ENCODE measurements at regions not wholly inside any gene's neighbourhood (a gene's known extent, or its start where the extent isn't known, plus 50 kb on each side); places are given as distances from the start of the nearest gene placed in this dataset.

DNA sequence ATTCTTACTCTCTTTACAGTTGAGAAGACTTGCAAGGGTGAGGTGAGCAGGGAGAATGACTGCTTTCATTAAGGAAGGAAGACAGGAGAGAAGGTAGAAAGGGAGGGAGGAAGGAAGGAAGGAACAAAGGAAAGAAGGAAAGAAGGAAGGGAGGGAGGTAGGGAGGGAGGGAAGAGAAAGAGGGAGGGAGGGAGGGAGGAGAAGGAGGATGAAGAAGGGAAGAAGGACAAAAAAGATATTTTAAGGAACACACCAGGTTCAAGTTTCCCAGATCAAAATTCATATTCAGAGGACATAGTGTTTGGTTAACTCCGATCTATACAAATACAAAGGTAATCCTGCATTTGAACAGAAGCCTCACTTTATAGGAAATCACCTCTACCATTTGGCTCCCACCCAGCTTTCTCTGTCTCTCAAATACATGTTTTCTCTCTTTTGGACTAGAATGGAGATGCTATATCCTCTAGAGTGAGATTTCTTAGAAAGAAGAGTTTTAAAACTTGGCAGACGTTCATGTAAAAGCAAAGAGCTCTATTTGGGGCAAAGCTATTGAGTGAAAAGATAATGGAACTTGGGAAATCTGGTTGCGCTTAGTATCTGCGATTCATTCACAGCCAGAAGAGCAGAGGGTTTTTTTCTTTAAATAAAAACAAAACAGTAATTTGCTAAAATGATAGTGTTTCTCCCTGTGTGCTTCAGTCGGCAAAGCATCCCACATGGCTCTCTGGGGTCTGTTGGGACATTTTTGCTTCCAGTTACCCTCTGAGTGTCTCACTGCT is 261.9 kb upstream of the LYZL1 start:
- TF ChIP-seq POLR2A (IDR thresholded peaks at IDR 0.05): no peak
- TF ChIP-seq, protein P1, sequence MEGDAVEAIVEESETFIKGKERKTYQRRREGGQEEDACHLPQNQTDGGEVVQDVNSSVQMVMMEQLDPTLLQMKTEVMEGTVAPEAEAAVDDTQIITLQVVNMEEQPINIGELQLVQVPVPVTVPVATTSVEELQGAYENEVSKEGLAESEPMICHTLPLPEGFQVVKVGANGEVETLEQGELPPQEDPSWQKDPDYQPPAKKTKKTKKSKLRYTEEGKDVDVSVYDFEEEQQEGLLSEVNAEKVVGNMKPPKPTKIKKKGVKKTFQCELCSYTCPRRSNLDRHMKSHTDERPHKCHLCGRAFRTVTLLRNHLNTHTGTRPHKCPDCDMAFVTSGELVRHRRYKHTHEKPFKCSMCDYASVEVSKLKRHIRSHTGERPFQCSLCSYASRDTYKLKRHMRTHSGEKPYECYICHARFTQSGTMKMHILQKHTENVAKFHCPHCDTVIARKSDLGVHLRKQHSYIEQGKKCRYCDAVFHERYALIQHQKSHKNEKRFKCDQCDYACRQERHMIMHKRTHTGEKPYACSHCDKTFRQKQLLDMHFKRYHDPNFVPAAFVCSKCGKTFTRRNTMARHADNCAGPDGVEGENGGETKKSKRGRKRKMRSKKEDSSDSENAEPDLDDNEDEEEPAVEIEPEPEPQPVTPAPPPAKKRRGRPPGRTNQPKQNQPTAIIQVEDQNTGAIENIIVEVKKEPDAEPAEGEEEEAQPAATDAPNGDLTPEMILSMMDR (IDR thresholded peaks at IDR 0.05): no peak
- H3K27ac ChIP-seq: no peak overlapping the region
- peaks cover 0 to 28% (median 0%) of the 10 kb centered on the region in 4 donors for H3K27me3 ChIP-seq
- no peak overlapping the region for H3K4me3 ChIP-seq
- H3K36me3 ChIP-seq: no peaks in the 10 kb centered on the region
- no peaks in the 10 kb centered on the region for H3K4me1 ChIP-seq
- intact Hi-C loops (cut with DNase I): no loop called here
- DNase-seq: no peak
- H3K9me3 ChIP-seq: no peaks in the 10 kb centered on the region
- 57 to 75% methylated on average over 5 of the region's 5 CpGs for WGBS, 2 donors

DNA sequence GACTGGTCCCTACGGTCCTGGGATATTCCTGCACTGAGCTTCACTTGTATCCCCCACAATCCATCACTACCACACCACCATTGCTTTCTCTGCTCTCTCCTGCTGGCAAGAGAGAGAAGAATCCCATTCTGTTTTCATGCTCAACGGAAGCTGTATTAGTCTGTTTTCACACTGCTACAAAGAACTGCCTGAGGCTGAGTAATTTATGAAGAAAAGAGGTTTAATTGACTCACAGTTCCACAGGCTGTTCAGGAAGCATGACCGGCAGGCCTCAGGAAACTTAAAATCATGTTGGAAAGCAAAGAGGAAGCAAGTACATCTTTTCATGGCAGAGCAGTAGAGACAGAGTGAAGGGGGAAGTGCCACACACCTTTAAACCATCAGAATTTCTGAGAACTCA is 260.4 kb upstream of the LYZL1 start:
- TF ChIP-seq, protein P1 (IDR thresholded peaks at IDR 0.05): no peak
- no peak for TF ChIP-seq POLR2A (IDR thresholded peaks at IDR 0.05)
- peaks cover 0 to 28% (median 0%) of the 10 kb centered on the region in 4 donors for H3K27me3 ChIP-seq
- 37 to 48% methylated on average over 3 of the region's 3 CpGs for WGBS, 2 donors
- no peak overlapping the region for H3K4me3 ChIP-seq
- intact Hi-C loops (cut with DNase I): no loop called here
- no peaks in the 10 kb centered on the region for H3K36me3 ChIP-seq
- H3K9me3 ChIP-seq: no peaks in the 10 kb centered on the region
- DNase-seq: no peak
- no peak overlapping the region for H3K27ac ChIP-seq
- H3K4me1 ChIP-seq: no peaks in the 10 kb centered on the region

DNA sequence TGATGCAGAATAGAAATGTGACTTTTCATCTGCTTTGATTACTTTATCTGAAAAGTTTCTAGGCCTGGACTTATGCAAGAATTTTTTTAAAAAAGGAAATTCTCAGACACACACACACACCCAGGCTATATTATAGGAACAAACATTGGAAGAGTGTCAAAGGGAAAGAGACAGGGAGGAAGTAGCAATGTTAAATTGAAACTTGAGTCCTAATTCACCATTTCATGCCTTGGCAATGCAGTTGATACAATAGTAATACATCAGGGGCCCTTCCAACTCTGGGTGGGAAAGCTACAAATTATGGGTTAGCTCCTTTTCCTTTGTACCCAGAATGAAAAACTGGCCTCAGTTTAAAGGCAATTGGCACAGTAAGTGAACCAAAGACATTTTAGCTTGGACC is 258.0 kb upstream of the LYZL1 start:
- TF ChIP-seq, protein P1 (IDR thresholded peaks at IDR 0.05): no peak
- TF ChIP-seq POLR2A (IDR thresholded peaks at IDR 0.05): no peak
- no peaks in the 10 kb centered on the region for H3K4me1 ChIP-seq
- H3K9me3 ChIP-seq: no peaks in the 10 kb centered on the region
- H3K4me3 ChIP-seq: no peak overlapping the region
- no peak overlapping the region for H3K27ac ChIP-seq
- DNase-seq: no peak
- peaks cover 0 to 26% (median 0%) of the 10 kb centered on the region in 4 donors for H3K27me3 ChIP-seq
- intact Hi-C loops (cut with DNase I): no loop called here
- H3K36me3 ChIP-seq: no peaks in the 10 kb centered on the region

DNA sequence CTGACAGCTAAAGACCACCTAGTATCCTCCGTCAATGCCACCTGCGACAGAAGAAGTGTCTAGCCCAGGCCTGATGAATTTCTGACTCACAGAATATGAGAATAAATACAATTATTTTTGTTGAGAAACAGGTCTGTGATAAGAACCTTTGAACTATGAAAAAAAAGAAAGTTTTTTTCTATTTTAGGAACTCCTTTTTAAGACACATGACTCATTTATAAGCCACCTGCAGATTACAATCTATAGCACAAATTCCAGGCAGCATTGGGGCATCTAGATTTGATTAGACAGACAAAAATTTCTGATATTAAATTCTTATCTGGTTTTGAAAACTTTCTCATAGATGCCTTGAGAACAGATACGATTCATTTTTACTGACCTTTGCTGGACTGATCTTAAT is 256.7 kb upstream of the LYZL1 start:
- no peaks in the 10 kb centered on the region for H3K4me1 ChIP-seq
- no peaks in the 10 kb centered on the region for H3K9me3 ChIP-seq
- TF ChIP-seq, protein P1 (IDR thresholded peaks at IDR 0.05): no peak
- TF ChIP-seq POLR2A (IDR thresholded peaks at IDR 0.05): no peak
- peaks cover 0 to 18% (median 0%) of the 10 kb centered on the region in 4 donors for H3K27me3 ChIP-seq
- H3K4me3 ChIP-seq: no peak overlapping the region
- WGBS, 2 donors: 93 to 98% methylated on average over 3 of the region's 3 CpGs
- no peaks in the 10 kb centered on the region for H3K36me3 ChIP-seq
- H3K27ac ChIP-seq: no peak overlapping the region
- intact Hi-C loops (cut with DNase I): no loop called here
- DNase-seq: no peak

DNA sequence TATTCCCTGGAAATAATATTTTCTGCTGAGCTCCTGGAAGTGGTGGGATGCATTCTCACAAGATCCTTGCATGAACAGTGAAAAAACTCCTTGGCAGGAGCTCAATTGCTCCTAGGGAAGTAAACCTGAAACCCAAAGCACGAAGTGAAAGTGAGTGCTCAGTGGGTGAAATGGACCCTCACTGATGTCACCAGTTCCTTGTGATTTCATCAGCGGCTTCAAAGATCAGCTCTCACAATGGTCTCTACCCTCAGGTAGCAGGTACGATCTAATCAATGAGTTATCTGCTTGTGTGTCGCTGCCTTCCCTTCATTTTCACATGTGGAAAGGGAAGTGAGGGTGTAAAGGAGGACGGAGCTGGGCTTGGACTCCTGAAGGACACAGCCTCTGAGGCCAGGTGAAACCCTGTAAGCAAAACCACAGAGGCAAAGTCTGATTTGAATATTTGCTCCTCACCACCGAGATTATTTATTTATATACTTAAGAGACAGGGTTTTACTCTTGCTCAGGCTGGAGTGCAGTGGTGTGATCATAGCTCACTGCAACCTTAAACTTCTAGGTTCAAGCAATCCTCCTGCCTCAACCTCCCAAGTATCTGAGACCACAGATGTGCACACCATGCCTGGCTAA is 255.4 kb upstream of the LYZL1 start:
- Histone ChIP-seq H3K4me1 (no peaks in the 10 kb centered on the region), H3K27ac (no peak overlapping the region), H3K36me3 (no peaks in the 10 kb centered on the region), H3K9me3 (no peaks in the 10 kb centered on the region), H3K27me3 (peaks cover 0 to 11% (median 0%) of the 10 kb centered on the region in 4 donors), H3K4me3 (no peak overlapping the region)
- intact Hi-C loops (cut with DNase I): no loop called here
- TF ChIP-seq, protein P1 (IDR thresholded peaks at IDR 0.05): no peak
- TF ChIP-seq POLR2A (IDR thresholded peaks at IDR 0.05): no peak
- no peak for DNase-seq
- 68 to 77% methylated on average over 6 of the region's 6 CpGs for WGBS, 2 donors

All from esophagus squamous epithelium (tissue), 5 donors.